H1 (cell line): ENCODE measurements at regions not wholly inside any gene's neighbourhood (a gene's known extent, or its start where the extent isn't known, plus 50 kb on each side); places are given as distances from the start of the nearest gene placed in this dataset.

Experiments used
- CTCF ChIA-PET: fragments of 300-600 bp; sonication (Branson Sonifier 250); formaldehyde crosslinking; loops from one replicate; lab custom pipeline; 2021; ENCODE audit not compliant: partially characterized antibody; lab: Charles Lee
- POLR2A ChIA-PET: fragments of 300-600 bp; sonication (Branson Sonifier 250); formaldehyde crosslinking; loops from one replicate; lab custom pipeline; 2021; ENCODE audit warnings: inconsistent platforms; ENCODE audit not compliant: partially characterized antibody; lab: Charles Lee
- DNase-seq, 2 experiments: peaks; one replicate each; pipeline versions ENCODE4 v3.0.0 to v3.0.0-alpha.2; 2010 to 2022; ENCODE audit warnings: low spot score in 2 of 2, low read depth in 1 of 2, mixed read lengths in 1 of 2
- FAIRE-seq: peaks from 2 replicates; lab custom pipeline; 2011; peaks lifted over from hg19 to GRCh38; lab: Jason Lieb, UNC
- H2AFZ ChIP-seq: 2 replicates; pipeline ENCODE4 v1.8.1; 2012; ENCODE audit warnings: low read length, inconsistent platforms
- H2AK5ac ChIP-seq: 2 replicates; pipeline ENCODE4 v1.6.1; 2013; ENCODE audit warnings: low read depth, low read length
- H2BK120ac ChIP-seq: replicated peaks from 2 replicates; pipeline ENCODE3; 2013; ENCODE audit warnings: low read depth, low read length, inconsistent platforms
- H2BK12ac ChIP-seq: 2 replicates; pipeline ENCODE4 v1.6.1; 2013; ENCODE audit warnings: low read depth, low read length
- H2BK15ac ChIP-seq: 2 replicates; pipeline ENCODE4 v1.6.1; 2013; ENCODE audit warnings: low read length
- H2BK20ac ChIP-seq: 2 replicates; pipeline ENCODE4 v1.6.1; 2013; ENCODE audit warnings: low read length
- H2BK5ac ChIP-seq: 2 replicates; pipeline ENCODE4 v1.6.1; 2013; ENCODE audit warnings: low read depth, low read length
- H3K14ac ChIP-seq: 2 replicates; pipeline ENCODE4 v1.6.1; 2013; ENCODE audit warnings: inconsistent platforms; ENCODE audit not compliant: insufficient read length
- H3K18ac ChIP-seq: 2 replicates; pipeline ENCODE4 v1.6.1; 2013; ENCODE audit warnings: low read length; ENCODE audit errors: extremely low read depth
- H3K23ac ChIP-seq: 2 replicates; pipeline ENCODE4 v1.6.1; 2013; ENCODE audit warnings: inconsistent platforms; ENCODE audit not compliant: insufficient read length
- H3K23me2 ChIP-seq: 2 replicates; pipeline ENCODE4 v1.6.1; 2013; ENCODE audit warnings: low read depth, low read length
- H3K27ac ChIP-seq: 2 replicates; pipeline ENCODE4 v1.6.1; 2011; ENCODE audit warnings: low read depth, low read length, inconsistent platforms
- H3K27me3 ChIP-seq, 4 experiments: replicated peaks in 1 of 4; 1 replicate in 1 of 4; 2 replicates in 3 of 4; pipeline versions ENCODE4 v1.6.1 to v1.8.1; 2011 to 2013; ENCODE audit warnings: low read length in 3 of 4, mild to moderate bottlenecking in 3 of 4, inconsistent platforms in 2 of 4, mixed read lengths in 2 of 4, moderate library complexity in 1 of 4; ENCODE audit not compliant: control insufficient read depth in 3 of 4, insufficient read depth in 3 of 4; ENCODE audit errors: extremely low read depth in 1 of 4
- H3K36me3 ChIP-seq, 4 experiments: 2 replicates each; pipeline versions ENCODE4 v1.6.1 to v1.8.1; 2011 to 2013; ENCODE audit warnings: mild to moderate bottlenecking in 4 of 4, low read length in 3 of 4, moderate library complexity in 2 of 4, control low read depth in 1 of 4, inconsistent platforms in 1 of 4; ENCODE audit not compliant: insufficient read depth in 4 of 4, control insufficient read depth in 2 of 4
- H3K4ac ChIP-seq: replicated peaks from 2 replicates; pipeline ENCODE3; 2013; ENCODE audit warnings: low read length, low read depth, mixed read lengths, inconsistent platforms; ENCODE audit not compliant: insufficient read length
- H3K4me1 ChIP-seq, 4 experiments: replicated peaks in 1 of 4; 1 replicate in 1 of 4; 2 replicates in 3 of 4; pipeline versions ENCODE4 v1.6.1 to v1.8.1; 2011 to 2013; ENCODE audit warnings: low read length in 3 of 4, inconsistent platforms in 2 of 4, mixed read lengths in 1 of 4; ENCODE audit not compliant: insufficient read depth in 4 of 4, control insufficient read depth in 3 of 4
- H3K4me2 ChIP-seq, 2 experiments: 2 replicates each; pipeline versions ENCODE4 v1.6.1 to v1.8.1; 2011 to 2013; ENCODE audit warnings: low read depth in 2 of 2, low read length in 2 of 2, control low read depth in 1 of 2, inconsistent platforms in 1 of 2, mild to moderate bottlenecking in 1 of 2; ENCODE audit not compliant: insufficient read depth in 1 of 2
- H3K4me3 ChIP-seq, 4 experiments: fragments of 200-600, 300-600 bp in 1 of 4; sonication (generic), shearing (Covaris generic), sonication (Bioruptor Twin) in 1 of 4; 2 replicates each; pipeline versions ENCODE4 v1.5.1 to v1.8.1; 2011 to 2016; ENCODE audit warnings: low read length in 4 of 4, low read depth in 3 of 4, control low read depth in 2 of 4, inconsistent platforms in 2 of 4, mild to moderate bottlenecking in 2 of 4, mixed read lengths in 1 of 4, moderate library complexity in 1 of 4; ENCODE audit not compliant: insufficient read depth in 2 of 4; ENCODE audit errors: extremely low read depth in 1 of 4
- H3K56ac ChIP-seq: replicated peaks from 2 replicates; pipeline ENCODE3; 2013; ENCODE audit warnings: low read depth, mild to moderate bottlenecking, mixed read lengths, low read length, inconsistent platforms; ENCODE audit not compliant: insufficient read length
- H3K79me1 ChIP-seq: 2 replicates; pipeline ENCODE4 v1.6.1; 2013; ENCODE audit warnings: low read depth, low read length, control low read depth
- H3K79me2 ChIP-seq, 2 experiments: 2 replicates each; pipeline versions ENCODE4 v1.6.1 to v1.8.1; 2012 to 2013; ENCODE audit warnings: low read length in 2 of 2, mild to moderate bottlenecking in 2 of 2, inconsistent platforms in 1 of 2; ENCODE audit not compliant: insufficient read depth in 2 of 2, control insufficient read depth in 1 of 2
- H3K9ac ChIP-seq, 4 experiments: replicated peaks in 1 of 4; 1 replicate in 1 of 4; 2 replicates in 3 of 4; pipeline versions ENCODE4 v1.6.1 to v1.8.1; 2011 to 2013; ENCODE audit warnings: low read depth in 3 of 4, low read length in 3 of 4, control low read depth in 2 of 4, mild to moderate bottlenecking in 2 of 4, moderate library complexity in 2 of 4, inconsistent platforms in 1 of 4; ENCODE audit errors: extremely low read depth in 1 of 4
- H3K9me3 ChIP-seq, 2 experiments: 2 replicates each; pipeline versions ENCODE4 v1.6.1 to v1.8.1; 2012 to 2013; ENCODE audit warnings: mild to moderate bottlenecking in 2 of 2, moderate library complexity in 2 of 2, control low read depth in 1 of 2, inconsistent platforms in 1 of 2, low read depth in 1 of 2, low read length in 1 of 2, mixed read lengths in 1 of 2; ENCODE audit not compliant: insufficient read depth in 2 of 2
- H4K20me1 ChIP-seq, 2 experiments: replicated peaks in 1 of 2; 2 replicates each; pipeline versions ENCODE3 to v1.8.1; 2011 to 2013; ENCODE audit warnings: inconsistent platforms in 2 of 2, low read length in 2 of 2, mild to moderate bottlenecking in 1 of 2; ENCODE audit not compliant: insufficient read depth in 2 of 2, control insufficient read depth in 1 of 2
- H4K5ac ChIP-seq: 2 replicates; pipeline ENCODE4 v1.6.1; 2013; ENCODE audit warnings: low read length, low read depth, mixed read lengths, inconsistent platforms; ENCODE audit not compliant: insufficient read length
- H4K8ac ChIP-seq: 2 replicates; pipeline ENCODE4 v1.8.0; 2013; ENCODE audit warnings: mild to moderate bottlenecking, moderate library complexity, low read length, inconsistent platforms; ENCODE audit not compliant: insufficient read depth; ENCODE audit errors: extremely low read depth
- H4K91ac ChIP-seq: replicated peaks from 2 replicates; pipeline ENCODE3; 2013; ENCODE audit warnings: low read length, mixed read lengths, inconsistent platforms; ENCODE audit not compliant: insufficient read length
- CBX5 ChIP-seq: fragments of 300-800, 300-1000 bp; sonication (generic); IDR thresholded peaks from 2 replicates; pipeline ENCODE4 v1.7.1; 2016; ENCODE audit warnings: antibody characterized with exemption, low read length, low read depth
- CREB1 ChIP-seq: IDR thresholded peaks from 2 replicates; pipeline ENCODE4 v1.6.1; 2012; ENCODE audit warnings: inconsistent platforms
- CTCF ChIP-seq, 3 experiments: IDR thresholded peaks; 1 replicate in 2 of 3; 2 replicates in 1 of 3; pipeline versions ENCODE4 v1.5.1 to v1.6.1; 2011; ENCODE audit warnings: low read length in 3 of 3, mild to moderate bottlenecking in 3 of 3, inconsistent platforms in 2 of 3, low read depth in 1 of 3, moderate library complexity in 1 of 3; ENCODE audit not compliant: insufficient read depth in 1 of 3; ENCODE audit errors: control extremely low read depth in 1 of 3
- GTF2F1 ChIP-seq: IDR thresholded peaks from 2 replicates; pipeline ENCODE4 v1.6.1; 2012; ENCODE audit warnings: low read depth, low read length, improper control_type of control experiment, borderline replicate concordance
- NANOG ChIP-seq: IDR thresholded peaks from 2 replicates; pipeline ENCODE4 v1.6.1; 2011; ENCODE audit warnings: low read length, low read depth, mild to moderate bottlenecking, inconsistent platforms; ENCODE audit not compliant: insufficient read depth, poor library complexity, severe bottlenecking
- NRF1 ChIP-seq: IDR thresholded peaks from 2 replicates; pipeline ENCODE4 v1.6.1; 2011; ENCODE audit warnings: mild to moderate bottlenecking, low read depth, low read length, improper control_type of control experiment
- POLR2A ChIP-seq, 2 experiments: IDR thresholded peaks; 1 replicate in 1 of 2; 2 replicates in 1 of 2; pipeline ENCODE4 v1.6.1; 2011; ENCODE audit warnings: low read depth in 2 of 2, low read length in 2 of 2, mild to moderate bottlenecking in 2 of 2; ENCODE audit errors: control extremely low read depth in 1 of 2
- POU5F1 ChIP-seq: IDR thresholded peaks from 2 replicates; pipeline ENCODE4 v1.6.1; 2011; ENCODE audit warnings: low read depth, mild to moderate bottlenecking, low read length, moderate library complexity
- RAD21 ChIP-seq, 2 experiments: IDR thresholded peaks in 1 of 2; conservative IDR thresholded peaks in 1 of 2; 2 replicates each; pipeline ENCODE4 v1.6.1; 2011; ENCODE audit warnings: low read depth in 2 of 2, low read length in 2 of 2, improper control_type of control experiment in 1 of 2, inconsistent platforms in 1 of 2, mild to moderate bottlenecking in 1 of 2, moderate library complexity in 1 of 2
- SP4 ChIP-seq: IDR thresholded peaks from 2 replicates; pipeline ENCODE4 v1.6.1; 2012; ENCODE audit warnings: low read length, inconsistent platforms
- SRF ChIP-seq: IDR thresholded peaks from 2 replicates; pipeline ENCODE4 v1.6.1; 2011; ENCODE audit warnings: mild to moderate bottlenecking, low read depth, low read length, moderate library complexity
- TEAD4 ChIP-seq: IDR thresholded peaks from 2 replicates; pipeline ENCODE4 v1.6.1; 2012; ENCODE audit warnings: low read depth, low read length, inconsistent platforms, mixed read lengths
- WGBS, 2 experiments: shearing (Covaris generic) in 1 of 2; methylation state at CpG; one replicate each; pipeline versions ENCODE4 v1.1.6 to v1.1.7; 2013 to 2015; ENCODE audit warnings: low lambda C conversion rate in 2 of 2, mixed read lengths in 2 of 2, inconsistent platforms in 1 of 2, low coverage in 1 of 2, missing lambda C conversion rate in 1 of 2; ENCODE audit not compliant: insufficient replicate concordance in 2 of 2, insufficient coverage in 1 of 2, insufficient read length in 1 of 2; ENCODE audit errors: extremely low coverage in 1 of 2, missing lambda C conversion rate in 1 of 2; 5-methylcytosine and 5-hydroxymethylcytosine counted together

GRCh38 chr4:117001077-117001476, 84.3 kb downstream of the TRAM1L1 start:
- no peak overlapping the region for H2BK5ac ChIP-seq
- H3K23me2 ChIP-seq, result no peaks in the 10 kb centered on the region
- no peaks in the 10 kb centered on the region for H3K9me3 ChIP-seq
- H2BK12ac ChIP-seq, result no peak overlapping the region
- no peak overlapping the region for H3K18ac ChIP-seq
- H3K4me2 ChIP-seq, result no peak overlapping the region
- no peak overlapping the region for H2BK20ac ChIP-seq
- no peak overlapping the region for H3K14ac ChIP-seq
- H4K91ac ChIP-seq, result no peak overlapping the region
- DNase-seq (no peak), FAIRE-seq (no peak)
- H3K23ac ChIP-seq, result no peak overlapping the region
- CTCF ChIA-PET, result interaction anchor here (0.7 kb wide), 1 partner anchor 498 kb away, joined by 3 read pairs; no protein-coding TSS in a partner anchor
- no peak overlapping the region for H4K5ac ChIP-seq
- no peaks in the 10 kb centered on the region for H4K20me1 ChIP-seq
- 91% methylated on average over 8 of the region's 8 CpGs; no CpG with 5 or more reads in 1 of the 2 experiments for WGBS, 2 experiments
- no peaks in the 10 kb centered on the region for H3K27me3 ChIP-seq
- H3K4me1 ChIP-seq, result peaks cover 0 to 2% (median 0%) of the 10 kb centered on the region in 4 experiments; a peak in 1 of 7 replicates
- H2BK120ac ChIP-seq, result no peak overlapping the region
- no peak overlapping the region for H3K4me3 ChIP-seq
- H3K79me2 ChIP-seq, result no peaks in the 10 kb centered on the region
- H3K56ac ChIP-seq, result no peak overlapping the region
- peak overlapping the region; percentile 73; the same call in 1 of the 2 replicates for H2AFZ ChIP-seq
- no peak overlapping the region for H3K4ac ChIP-seq
- H3K79me1 ChIP-seq, result no peaks in the 10 kb centered on the region
- H3K9ac ChIP-seq, result no peak overlapping the region
- no peak overlapping the region for H4K8ac ChIP-seq
- H3K27ac ChIP-seq, result no peak overlapping the region
- no peaks in the 10 kb centered on the region for H3K36me3 ChIP-seq
- H2AK5ac ChIP-seq, result no peak overlapping the region
- no peak overlapping the region for H2BK15ac ChIP-seq
- POLR2A ChIA-PET, result no interaction called here
- TF ChIP-seq CBX5 (no peak), SP4 (no peak), NRF1 (no peak), NANOG (no peak), SRF (no peak), CTCF (IDR thresholded peaks at IDR 0.05; ENCODE audit: control extremely low read depth in 1 of 3, insufficient read depth in 1 of 3, low read depth in 1 of 3, low read length in 3 of 3) (no peak), TEAD4 (no peak), CREB1 (no peak), RAD21 (IDR thresholded peaks at IDR 0.05 in 1 of 2, conservative IDR thresholded peaks at IDR 0.05 in 1 of 2; ENCODE audit: low read depth in 2 of 2, low read length in 2 of 2) (no peak), POLR2A (IDR thresholded peaks at IDR 0.05; ENCODE audit: control extremely low read depth in 1 of 2, low read depth in 2 of 2, low read length in 2 of 2) (no peak), GTF2F1 (no peak), POU5F1 (no peak)
